Left lobe of liver (tissue), 2 donors: ENCODE measurements at regions not wholly inside any gene's neighbourhood (a gene's known extent, or its start where the extent isn't known, plus 50 kb on each side); places are given as distances from the start of the nearest gene placed in this dataset.
"Not testable (repeated sequence)": the region's sequence is repeated elsewhere in the genome, so short reads cannot be mapped to it uniquely, and the experiment has no call there.

ENCODE experiments used
- ATAC-seq: fragments of 200-7000 bp; cut with Tn5 transposase; one replicate; pipeline ENCODE4 v1.9.1; 2020; ENCODE audit warnings: mild to moderate bottlenecking, moderate library complexity
- DNase-seq: peaks from one replicate; pipeline ENCODE4 v3.0.0-alpha.2; 2020; ENCODE audit warnings: low spot score
- donor health status: DM: no; HTN: no; CAD: no; lungs with moderate emphysema.
- donor health status: DM: no; HTN: yes; CAD: no.

- ATAC-seq, result no peak
- no peak for DNase-seq
Measured at GRCh38 chr22:48429446-48430020, 1398.1 kb downstream of the BRD1 start.

- no peak for DNase-seq
- ATAC-seq, result no peak
Measured at GRCh38 chr22:48428631-48429371, 1398.9 kb downstream of the BRD1 start.

DNA sequence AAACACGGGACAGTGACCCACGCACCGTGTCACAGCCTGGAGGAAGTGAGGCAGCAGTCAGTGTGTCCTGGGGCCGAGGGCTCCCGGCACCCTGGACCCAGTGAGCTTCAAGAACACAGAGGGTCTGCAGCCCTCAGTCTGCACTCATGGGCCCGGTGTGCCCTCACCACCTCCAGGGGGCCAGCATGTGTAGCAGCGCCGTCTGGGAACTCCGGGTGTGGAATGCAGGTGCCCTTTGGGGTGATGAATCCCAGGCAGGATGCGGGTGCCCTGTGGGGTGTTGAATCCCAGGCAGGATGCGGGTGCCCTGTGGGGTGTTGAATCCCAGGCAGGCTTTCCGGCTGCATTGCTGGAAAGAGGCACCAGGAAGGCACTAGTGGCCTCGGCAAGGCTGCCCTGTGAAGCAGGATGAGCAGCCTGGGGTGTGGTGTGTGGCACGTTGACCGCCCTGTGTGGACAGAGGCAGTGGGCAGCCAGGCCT lies 1399.9 kb downstream of the BRD1 start:
- no peak for ATAC-seq

DNA sequence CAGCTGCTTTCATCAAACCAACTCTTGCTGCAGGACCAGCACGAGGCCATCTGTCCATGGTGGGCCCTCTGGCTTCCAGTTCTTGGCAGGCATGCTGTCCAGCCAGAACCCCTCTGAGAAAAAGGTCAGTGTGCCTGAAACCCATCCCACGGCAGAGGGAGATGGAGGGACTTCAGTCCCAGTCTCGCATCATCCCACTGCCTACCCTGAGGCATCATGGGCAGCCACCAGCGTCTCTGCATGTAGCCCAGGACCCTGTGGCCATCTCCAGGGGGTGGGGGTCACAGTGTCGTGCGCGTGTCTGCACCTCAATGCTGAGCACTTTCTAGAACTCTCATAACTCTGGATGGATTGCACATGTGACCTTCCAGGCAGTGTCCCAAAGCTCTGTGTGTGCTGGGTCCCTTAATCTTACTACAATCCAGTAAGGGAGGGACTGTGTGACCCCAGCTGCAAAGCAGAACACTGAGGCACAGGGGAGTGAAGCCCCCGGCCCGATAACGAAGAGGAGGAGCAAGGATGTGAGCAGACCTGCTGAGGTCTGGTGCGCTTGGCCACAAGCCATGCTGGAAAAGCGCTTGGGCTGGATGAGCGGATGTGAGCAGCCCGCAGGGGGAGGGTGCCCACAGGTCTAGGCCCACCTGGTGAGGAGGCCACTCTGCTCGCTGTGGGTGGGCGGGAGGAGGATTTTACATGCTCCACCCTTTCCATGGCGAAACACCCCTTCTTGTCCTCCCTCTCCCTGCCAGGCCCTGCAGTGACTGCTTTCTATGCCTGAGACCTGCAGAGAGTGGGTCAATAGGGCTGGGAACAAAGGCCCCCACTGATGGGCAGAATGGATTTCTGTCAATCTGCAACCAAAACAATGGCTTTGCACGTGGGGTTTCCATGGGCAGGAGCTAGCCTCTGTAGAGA lies 1401.0 kb downstream of the BRD1 start:
- DNase-seq, result no peak
- ATAC-seq, result no peak

More for the DNA sequence above, 1399.9 kb downstream of the BRD1 start:
- no peak for DNase-seq

- DNase-seq (no peak), ATAC-seq (no peak)
Measured at GRCh38 chr22:48425641-48426040, 1402.0 kb downstream of the BRD1 start.

GRCh38 chr22:48425091-48425506 lies 1402.6 kb downstream of the BRD1 start:
- DNase-seq (no peak), ATAC-seq (no peak)

DNA sequence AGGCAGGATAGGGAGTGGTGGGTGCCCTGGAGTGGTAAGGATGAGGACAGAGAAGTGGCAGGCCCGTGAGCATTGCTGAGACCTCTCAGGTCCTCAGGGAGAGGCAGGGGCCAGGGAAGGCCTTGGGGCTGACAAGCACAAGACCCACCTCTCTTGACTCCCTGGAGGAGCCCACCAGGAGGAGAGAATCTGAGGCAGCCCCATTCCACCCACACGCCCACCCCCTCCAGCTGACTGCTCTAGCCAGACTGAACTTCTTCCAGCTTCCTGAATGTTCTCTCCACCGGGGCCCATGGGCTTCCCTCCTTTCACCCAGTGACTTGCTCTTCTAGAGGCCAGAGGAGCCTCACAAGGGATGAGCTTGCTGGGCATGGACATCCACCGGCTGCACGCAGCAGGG lies 1403.0 kb downstream of the BRD1 start:
- ATAC-seq (no peak), DNase-seq (no peak)

GRCh38 chr22:48424201-48424627 lies 1403.5 kb downstream of the BRD1 start:
- no peak for ATAC-seq
- no peak for DNase-seq

DNA sequence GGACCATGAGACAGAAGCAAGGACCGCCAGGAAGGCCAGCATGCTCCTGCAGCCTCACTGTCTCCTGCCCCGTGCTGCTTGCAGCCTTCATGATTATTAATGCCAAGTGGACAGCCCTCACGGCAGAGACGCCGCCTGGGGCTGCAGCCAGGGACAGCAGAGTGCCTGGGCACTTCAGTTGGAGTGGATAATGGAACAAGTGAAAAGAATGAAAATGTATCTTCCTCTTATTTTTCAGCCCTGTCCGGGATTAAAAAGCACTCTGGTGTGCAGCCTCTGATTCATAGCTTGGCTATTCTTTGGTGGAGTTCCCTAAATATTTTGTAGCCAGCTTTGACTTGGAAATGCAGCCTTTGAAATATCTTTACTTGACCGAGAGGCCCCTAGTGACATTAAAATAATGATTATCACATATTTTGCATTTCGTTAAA lies 1404.2 kb downstream of the BRD1 start:
- ATAC-seq (no peak), DNase-seq (no peak)

- ATAC-seq (no peak), DNase-seq (no peak)
Measured at GRCh38 chr22:48422900-48423480, 1404.7 kb downstream of the BRD1 start.

GRCh38 chr22:48418831-48419230 lies 1408.8 kb downstream of the BRD1 start:
- ATAC-seq (no peak), DNase-seq (no peak)

DNA sequence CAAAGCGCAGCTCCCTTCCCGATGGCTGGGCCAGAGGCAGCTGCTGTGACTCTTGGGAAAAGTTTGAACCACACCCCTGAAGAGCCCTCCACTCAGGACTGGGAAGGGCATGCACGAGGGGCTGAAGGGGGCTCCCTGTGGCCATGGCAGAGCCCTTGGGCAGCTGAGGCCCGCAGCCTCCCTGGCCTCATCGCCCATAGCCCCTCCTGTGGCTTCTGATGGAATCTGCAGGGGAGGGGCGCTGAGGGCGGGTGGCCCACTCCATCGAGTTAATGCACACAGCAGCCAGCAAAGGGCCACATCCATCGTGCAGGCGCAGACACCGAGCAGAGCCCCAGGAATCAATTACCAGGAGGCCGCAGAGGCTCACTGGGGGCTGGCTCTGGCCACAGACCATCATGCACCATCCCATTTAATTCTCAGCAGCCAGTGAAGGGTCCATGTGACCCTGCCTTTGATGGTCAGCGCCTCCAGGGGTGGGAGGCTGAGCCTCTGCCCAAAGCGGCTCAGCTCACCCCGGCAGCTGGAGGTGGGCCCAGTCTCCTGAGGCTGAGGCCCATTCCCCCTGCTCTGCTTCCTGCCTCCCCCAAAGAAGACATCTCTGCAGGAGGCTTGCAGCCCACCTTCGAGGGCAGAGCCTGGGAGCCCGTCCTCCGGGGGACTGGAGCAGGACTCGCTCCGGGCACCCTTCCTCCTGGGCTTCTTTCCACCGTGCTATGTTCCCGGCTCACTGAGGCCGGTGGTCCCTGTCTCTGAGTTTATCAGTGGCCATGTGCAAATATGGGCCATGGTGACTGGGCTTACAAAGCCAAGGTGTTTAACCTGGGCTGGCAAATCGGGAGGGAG lies 1410.2 kb downstream of the BRD1 start:
- DNase-seq (no peak), ATAC-seq (no peak)

DNA sequence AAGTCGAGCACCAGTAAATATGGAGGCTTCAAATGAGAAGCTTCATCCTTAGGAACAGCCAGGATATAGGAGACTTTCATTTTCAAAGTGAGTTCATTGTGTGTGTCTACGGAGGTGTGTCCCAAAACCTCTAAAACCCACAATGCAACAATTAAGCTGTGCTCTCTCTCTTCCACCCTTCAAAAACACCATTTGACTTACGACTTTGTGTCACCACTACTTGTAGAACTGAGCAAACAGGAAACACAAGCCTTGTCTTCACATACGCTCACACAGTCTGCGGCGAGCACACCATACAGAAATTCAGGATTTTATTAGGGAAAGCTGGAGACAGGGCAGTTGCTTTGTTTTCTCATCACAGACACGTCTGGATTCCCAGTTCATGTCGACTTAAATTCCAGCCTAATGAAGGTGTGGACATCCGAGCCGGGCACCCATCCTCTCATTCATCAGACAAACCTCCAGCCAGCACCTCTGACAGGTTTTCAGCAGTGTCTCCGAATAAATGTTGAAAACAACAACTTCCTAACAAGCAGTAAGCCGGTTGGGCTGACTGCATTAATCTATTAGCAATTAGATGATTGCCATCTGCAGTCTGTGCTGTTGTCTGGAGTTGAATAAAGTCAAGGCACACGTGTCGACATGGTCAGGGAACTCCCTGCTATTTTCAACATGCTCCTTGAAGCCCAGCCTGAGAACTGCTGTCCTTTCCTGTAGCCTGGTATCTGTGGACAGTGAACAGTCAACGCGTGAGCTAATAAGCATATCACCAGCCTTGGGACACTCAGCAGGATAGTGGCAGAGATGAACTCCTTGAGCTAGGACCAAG lies 1411.1 kb downstream of the BRD1 start:
- DNase-seq, result no peak
- no peak for ATAC-seq

GRCh38 chr22:48415520-48415919 lies 1412.2 kb downstream of the BRD1 start:
- no peak for DNase-seq
- no peak for ATAC-seq

GRCh38 chr22:48414651-48415050 lies 1413.0 kb downstream of the BRD1 start:
- DNase-seq (no peak), ATAC-seq (no peak)

- not testable (repeated sequence) for DNase-seq, ATAC-seq
Measured at GRCh38 chr22:48412931-48413330, 1414.7 kb downstream of the BRD1 start.

DNA sequence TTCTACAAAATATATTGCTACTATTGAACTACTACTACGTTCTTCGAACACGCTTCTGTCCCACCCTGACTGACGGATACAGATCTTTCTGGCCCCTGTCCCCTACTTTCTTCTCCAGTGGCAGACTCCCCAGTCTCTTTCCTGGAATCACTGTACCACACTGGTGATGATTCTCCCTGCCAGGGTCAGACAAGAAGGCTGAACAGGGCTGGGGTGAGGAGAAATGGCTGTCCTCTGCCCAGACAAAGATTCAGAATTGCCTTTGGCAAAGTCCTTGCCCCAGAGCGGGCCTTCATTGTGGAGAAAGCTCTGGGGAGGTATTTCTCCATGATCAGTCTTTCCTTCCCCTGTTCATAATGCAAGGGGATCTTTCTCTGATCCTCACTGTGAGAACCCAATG lies 1417.1 kb downstream of the BRD1 start:
- no peak for ATAC-seq
- peak; percentile 18 for DNase-seq

DNA sequence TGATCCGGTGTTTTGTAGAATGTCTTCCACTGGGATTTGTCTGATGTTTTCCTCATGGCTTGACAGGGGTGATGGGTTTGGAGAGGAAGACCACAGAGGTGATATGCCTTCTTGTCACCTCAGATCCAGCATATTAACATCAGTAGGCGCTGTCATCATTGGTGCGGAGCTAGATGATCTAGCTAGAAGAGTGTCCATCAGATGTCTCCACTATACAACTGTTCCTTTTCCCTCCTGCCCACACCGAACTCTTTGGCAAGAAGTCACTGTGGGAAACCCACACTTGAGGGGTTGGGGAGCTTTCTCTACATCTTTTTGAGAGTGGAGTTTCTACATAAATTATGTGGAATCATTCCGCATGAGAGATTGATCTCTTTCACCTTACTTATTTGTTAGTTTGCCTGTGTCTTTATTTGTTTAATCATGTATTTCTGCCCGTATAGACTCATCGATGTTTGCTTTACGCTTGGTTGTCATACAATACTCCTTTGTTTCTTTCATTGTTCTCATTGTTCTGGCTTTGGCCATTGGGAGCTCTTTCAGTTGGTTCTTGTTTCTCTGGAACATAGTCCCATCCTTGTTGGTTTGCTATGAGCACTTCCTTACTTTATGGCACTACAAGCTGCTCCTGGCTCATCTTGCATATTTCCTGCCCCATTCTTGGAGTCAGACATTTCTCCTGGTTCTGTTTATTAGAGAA lies 1420.3 kb downstream of the BRD1 start:
- DNase-seq (peak; percentile 29), ATAC-seq (no peak)

DNA sequence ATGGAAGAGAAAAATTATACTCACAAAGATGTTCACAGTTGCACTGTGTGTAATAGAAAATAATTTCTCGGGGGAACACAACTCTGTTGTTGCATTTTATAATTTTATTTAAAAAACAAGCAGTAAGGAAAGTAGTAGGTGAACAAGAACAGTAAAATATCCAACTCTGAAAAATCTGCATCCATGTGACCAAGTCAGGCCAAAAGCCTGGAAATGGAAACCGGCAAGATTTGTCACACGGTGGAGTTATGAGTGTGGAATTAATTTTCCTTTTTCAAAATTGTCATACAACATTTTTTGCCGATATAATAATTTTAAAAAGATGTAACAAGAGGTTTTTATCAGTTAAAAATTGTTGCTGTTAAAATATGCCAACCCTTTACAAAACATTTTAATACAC lies 1421.5 kb downstream of the BRD1 start:
- DNase-seq (no peak), ATAC-seq (no peak)
